ENCODE measurements at regions not wholly inside any gene's neighbourhood (a gene's known extent, or its start where the extent isn't known, plus 50 kb on each side); places are given as distances from the start of the nearest gene placed in this dataset.

DNA sequence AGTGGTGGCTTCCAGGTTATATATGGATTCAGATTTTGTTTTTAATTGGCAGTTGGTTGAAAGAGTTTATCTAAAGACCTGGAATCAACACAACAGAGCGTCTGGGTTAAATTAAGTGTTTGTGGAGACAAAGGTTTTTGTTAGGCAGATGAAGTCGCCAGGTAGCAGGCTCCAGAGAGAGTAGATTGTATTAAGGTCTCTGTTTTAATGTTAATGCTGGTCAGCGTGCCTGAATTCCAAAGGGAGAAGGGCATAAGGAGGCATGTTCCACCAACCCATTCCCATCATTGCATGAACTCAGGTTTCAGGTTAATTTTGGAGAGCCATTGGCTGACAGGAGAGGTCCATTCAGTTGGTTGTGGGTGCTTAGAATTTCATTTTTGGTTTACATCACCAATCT, 744.1 kb upstream of the GJE1 start:
- TF ChIP-seq, protein P1, sequence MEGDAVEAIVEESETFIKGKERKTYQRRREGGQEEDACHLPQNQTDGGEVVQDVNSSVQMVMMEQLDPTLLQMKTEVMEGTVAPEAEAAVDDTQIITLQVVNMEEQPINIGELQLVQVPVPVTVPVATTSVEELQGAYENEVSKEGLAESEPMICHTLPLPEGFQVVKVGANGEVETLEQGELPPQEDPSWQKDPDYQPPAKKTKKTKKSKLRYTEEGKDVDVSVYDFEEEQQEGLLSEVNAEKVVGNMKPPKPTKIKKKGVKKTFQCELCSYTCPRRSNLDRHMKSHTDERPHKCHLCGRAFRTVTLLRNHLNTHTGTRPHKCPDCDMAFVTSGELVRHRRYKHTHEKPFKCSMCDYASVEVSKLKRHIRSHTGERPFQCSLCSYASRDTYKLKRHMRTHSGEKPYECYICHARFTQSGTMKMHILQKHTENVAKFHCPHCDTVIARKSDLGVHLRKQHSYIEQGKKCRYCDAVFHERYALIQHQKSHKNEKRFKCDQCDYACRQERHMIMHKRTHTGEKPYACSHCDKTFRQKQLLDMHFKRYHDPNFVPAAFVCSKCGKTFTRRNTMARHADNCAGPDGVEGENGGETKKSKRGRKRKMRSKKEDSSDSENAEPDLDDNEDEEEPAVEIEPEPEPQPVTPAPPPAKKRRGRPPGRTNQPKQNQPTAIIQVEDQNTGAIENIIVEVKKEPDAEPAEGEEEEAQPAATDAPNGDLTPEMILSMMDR (IDR thresholded peaks at IDR 0.05; ENCODE audit: insufficient read depth, low read depth, low read length), result no peak
- no peak for TF ChIP-seq EZH2 (IDR thresholded peaks at IDR 0.05; ENCODE audit: insufficient read depth, low read length)
